ENCODE measurements at regions not wholly inside any gene's neighbourhood (a gene's known extent, or its start where the extent isn't known, plus 50 kb on each side); places are given as distances from the start of the nearest gene placed in this dataset.

DNA sequence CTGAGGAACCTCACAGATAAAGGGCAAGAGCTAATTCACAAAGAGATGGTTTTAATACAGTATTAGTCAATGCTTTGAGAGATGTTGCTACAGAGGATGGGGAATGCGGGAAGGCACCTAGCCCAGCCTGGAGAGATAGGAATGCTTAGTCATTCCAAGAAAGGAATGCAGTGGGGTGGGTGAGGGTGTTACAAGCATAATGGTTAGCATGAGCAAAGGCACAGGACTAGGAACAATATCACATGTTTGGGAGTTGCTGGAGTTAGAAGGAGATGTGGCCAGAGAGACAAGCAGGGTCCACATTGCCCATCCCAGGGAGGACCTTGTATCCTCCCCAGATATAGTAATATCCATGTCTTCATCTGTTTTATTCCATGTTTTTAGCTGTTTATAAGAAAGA is 107.0 kb upstream of the OGFRL1 start:
- Histone ChIP-seq H3K27ac (no peak overlapping the region), H3K4me3 (no peak overlapping the region), H3K9me3 (replicated peaks) (no peaks in the 10 kb centered on the region), H3K4me1 (no peaks in the 10 kb centered on the region), H3K27me3 (no peaks in the 10 kb centered on the region), H3K36me3 (no peaks in the 10 kb centered on the region)
- DNase-seq, result peak in 1 of 2 experiments; percentile 12

DNA sequence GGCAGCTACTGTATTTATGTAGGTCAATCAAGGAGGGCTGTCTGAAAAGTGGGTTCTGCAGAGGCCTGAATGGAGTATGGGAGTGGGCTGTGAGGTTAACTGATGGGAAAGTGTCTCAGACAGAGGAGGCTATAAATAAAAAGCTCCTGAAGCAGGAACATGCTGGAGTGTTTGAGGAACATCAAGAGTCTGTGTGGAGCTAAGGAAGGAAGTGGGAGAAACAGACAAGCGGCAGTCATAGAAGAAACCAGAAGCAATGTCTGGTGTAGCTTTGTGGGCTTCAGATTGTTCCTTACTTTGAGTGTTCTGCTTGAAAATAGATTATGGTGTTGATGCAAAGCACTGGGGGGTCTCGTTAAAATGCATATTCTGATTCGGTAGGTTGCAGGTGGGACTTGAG is 101.5 kb upstream of the OGFRL1 start:
- Histone ChIP-seq H3K9me3 (replicated peaks) (no peaks in the 10 kb centered on the region), H3K27ac (no peak overlapping the region), H3K27me3 (no peaks in the 10 kb centered on the region), H3K4me3 (no peak overlapping the region), H3K36me3 (no peaks in the 10 kb centered on the region), H3K4me1 (no peaks in the 10 kb centered on the region)
- no peak for DNase-seq

DNA sequence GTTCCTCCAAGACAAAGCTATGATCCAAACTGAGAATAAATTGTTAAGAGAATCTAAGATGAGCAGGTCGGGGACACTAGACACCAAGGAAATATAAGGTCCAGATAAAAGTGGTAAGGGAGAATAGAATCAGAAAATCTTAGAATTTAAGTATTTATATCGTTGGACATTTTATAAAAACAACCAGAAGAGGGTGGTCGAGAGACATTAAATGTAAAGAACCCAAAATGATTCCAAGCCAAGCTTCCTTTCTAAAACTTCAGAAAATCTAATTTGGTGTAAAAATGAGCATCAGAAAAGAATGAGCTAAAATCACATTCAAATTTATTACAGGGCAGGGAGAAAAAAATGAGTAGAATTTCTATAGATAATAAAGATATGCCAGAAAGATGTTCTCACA is 97.8 kb upstream of the OGFRL1 start:
- H3K4me1 ChIP-seq, result peaks cover 16% of the 10 kb centered on the region; the same call in 1 of the 2 replicates
- peak in 1 of 2 experiments; percentile 61 for DNase-seq
- no peaks in the 10 kb centered on the region for H3K27me3 ChIP-seq
- H3K9me3 ChIP-seq (replicated peaks), result no peaks in the 10 kb centered on the region
- no peak overlapping the region for H3K4me3 ChIP-seq
- H3K27ac ChIP-seq, result no peak overlapping the region
- no peaks in the 10 kb centered on the region for H3K36me3 ChIP-seq

DNA sequence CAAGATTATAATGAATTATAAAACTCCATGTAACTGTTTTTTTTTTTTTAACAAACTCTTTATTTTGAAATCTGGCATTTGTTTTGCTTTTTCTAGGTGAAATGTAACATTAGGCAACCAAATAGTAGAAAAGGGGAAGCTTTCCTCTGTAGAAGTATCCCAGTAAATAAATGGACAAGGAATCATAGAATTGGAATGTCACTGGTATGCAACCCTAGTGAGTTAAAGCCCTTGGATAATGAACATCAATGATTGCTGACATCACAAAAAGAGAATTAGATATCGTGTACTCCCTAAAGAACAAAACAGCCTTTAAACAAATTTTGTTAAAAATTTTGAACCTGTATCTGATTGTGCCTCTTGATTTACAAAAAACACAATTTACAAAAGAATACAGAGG is 93.9 kb upstream of the OGFRL1 start:
- no peaks in the 10 kb centered on the region for H3K36me3 ChIP-seq
- no peak overlapping the region for H3K4me3 ChIP-seq
- H3K27me3 ChIP-seq, result no peaks in the 10 kb centered on the region
- no peaks in the 10 kb centered on the region for H3K9me3 ChIP-seq (replicated peaks)
- no peak overlapping the region for H3K27ac ChIP-seq
- H3K4me1 ChIP-seq, result peaks cover 18% of the 10 kb centered on the region
- DNase-seq, result no peak

DNA sequence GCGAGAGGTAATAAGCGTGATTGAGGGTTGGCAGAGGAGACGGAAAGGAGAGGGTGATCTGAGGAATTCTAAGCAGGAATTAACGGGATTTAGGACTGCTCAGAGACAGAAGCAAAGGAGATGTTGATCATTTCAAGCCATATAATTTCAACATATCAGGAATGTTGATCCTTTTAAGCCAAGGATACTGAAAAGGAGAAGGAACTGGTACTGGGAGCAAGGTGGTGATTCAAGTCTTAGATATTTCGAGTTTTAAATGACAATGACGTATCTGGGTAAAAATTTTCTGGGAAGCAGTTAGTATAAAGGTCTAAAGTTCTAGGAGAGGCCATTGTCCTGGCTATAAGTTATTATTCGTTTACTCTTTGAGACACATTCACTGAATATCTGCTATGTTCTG is 91.3 kb upstream of the OGFRL1 start:
- H3K27ac ChIP-seq, result no peak overlapping the region
- H3K4me1 ChIP-seq, result peaks cover 18% of the 10 kb centered on the region
- H3K4me3 ChIP-seq, result no peak overlapping the region
- no peaks in the 10 kb centered on the region for H3K27me3 ChIP-seq
- no peaks in the 10 kb centered on the region for H3K9me3 ChIP-seq (replicated peaks)
- DNase-seq, result no peak
- no peaks in the 10 kb centered on the region for H3K36me3 ChIP-seq

DNA sequence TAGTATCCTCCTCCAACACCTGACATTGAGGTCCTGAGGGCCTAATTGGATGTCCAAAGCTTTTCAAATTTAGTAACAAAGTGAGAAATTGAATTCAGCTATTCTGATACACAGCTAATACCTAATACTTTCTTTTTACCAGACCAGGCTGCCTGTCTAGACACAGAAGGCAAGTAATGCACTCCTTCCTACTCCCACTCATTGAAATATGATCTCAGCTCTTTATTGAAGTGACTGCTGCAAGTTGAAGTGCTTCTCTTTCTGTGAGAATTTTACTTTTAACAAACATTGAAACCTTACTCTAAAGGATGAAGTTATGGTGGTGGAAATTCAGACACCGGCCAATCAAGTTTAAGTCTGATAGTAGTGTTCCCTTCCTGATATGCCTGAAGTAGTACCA is 90.8 kb upstream of the OGFRL1 start:
- Histone ChIP-seq H3K27me3 (no peaks in the 10 kb centered on the region), H3K9me3 (replicated peaks) (no peaks in the 10 kb centered on the region), H3K27ac (no peak overlapping the region), H3K4me3 (no peak overlapping the region), H3K4me1 (peaks cover 17% of the 10 kb centered on the region), H3K36me3 (no peaks in the 10 kb centered on the region)
- no peak for DNase-seq

DNA sequence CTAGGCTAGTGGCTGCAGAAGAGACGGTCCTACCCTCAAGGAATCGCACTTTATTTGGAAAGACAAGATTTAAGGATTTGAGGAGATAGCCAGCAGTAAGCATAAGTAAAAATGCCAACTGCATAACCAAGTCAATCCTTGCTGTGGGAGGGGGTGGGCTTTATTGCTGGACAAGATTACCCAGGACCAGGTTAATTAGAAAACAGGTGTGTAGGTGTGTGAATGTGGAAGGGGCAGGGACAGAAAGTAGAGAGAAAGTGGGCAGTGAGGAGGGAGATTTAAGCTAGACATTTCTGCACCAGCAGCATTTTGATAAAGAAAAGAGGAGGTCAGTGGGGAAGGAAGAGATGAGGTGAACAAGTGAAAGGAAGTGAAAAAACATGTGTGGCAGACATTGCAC is 89.7 kb upstream of the OGFRL1 start:
- Histone ChIP-seq H3K27me3 (no peaks in the 10 kb centered on the region), H3K4me1 (peaks cover 12% of the 10 kb centered on the region), H3K4me3 (no peak overlapping the region), H3K27ac (no peak overlapping the region), H3K9me3 (replicated peaks) (no peaks in the 10 kb centered on the region), H3K36me3 (no peaks in the 10 kb centered on the region)
- DNase-seq, result no peak

DNA sequence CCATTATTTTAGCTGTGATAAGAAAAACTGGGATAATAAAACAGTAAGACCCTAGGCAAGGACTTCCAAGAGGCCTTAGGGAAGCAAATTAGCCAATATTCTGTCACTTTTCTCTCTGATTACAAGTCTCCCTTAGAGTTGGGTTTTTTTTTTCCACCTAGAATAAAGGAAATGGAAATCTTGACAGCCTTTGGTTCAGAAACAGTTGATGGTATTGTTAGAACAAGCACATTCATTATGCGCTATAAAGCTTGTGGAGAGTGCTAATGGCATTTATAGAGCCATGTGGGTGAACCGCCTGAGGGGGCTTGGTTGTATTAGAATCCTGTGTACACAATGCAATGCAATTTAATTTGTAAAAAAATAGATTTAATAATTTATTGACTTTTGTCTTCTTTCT is 88.9 kb upstream of the OGFRL1 start:
- peaks cover 6% of the 10 kb centered on the region for H3K4me1 ChIP-seq
- H3K27me3 ChIP-seq, result no peaks in the 10 kb centered on the region
- no peaks in the 10 kb centered on the region for H3K36me3 ChIP-seq
- H3K9me3 ChIP-seq (replicated peaks), result no peaks in the 10 kb centered on the region
- H3K27ac ChIP-seq, result no peak overlapping the region
- no peak for DNase-seq
- H3K4me3 ChIP-seq, result no peak overlapping the region

DNA sequence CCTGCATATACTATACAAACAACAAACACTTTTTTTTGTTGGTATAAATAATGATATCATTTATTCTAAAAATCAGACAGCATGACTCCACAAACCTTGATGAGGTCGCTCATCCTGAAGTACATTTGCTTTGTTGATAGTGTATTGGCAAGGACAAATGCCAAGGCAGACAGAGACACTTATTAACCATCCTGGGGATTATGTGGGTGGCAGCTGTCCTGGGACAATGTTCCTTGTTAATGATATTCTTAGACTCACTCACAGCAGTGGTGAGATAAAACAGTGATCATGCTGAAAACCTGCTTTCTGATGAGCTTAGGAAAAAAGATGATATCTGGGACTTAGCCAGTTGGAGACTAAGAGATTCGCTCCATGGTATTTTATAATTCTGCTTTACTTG is 85.4 kb upstream of the OGFRL1 start:
- peak in 1 of 2 experiments; percentile 36 for DNase-seq
- Histone ChIP-seq H3K9me3 (replicated peaks) (no peaks in the 10 kb centered on the region), H3K4me3 (no peak overlapping the region), H3K36me3 (no peaks in the 10 kb centered on the region), H3K27ac (no peak overlapping the region), H3K4me1 (no peaks in the 10 kb centered on the region), H3K27me3 (no peaks in the 10 kb centered on the region)

DNA sequence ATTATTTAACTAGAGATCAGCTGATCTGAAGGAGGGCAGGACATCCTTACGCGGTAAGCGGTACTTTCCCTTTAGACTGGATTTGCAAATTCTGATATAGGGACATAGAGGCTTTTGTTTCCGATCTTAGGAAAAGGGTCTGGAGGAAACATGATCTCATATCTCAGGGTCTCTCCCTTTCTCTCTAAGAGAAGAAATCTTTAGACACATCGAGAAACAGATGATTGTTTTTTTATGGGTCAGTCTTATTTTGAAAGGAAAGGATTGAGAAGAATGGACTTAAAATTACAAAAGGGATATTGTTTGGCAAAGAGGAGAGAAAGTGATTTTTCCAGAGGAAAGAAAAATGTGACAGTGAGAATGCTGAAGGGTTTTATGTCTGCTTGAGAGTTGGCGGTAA is 83.9 kb upstream of the OGFRL1 start:
- no peaks in the 10 kb centered on the region for H3K36me3 ChIP-seq
- H3K27ac ChIP-seq, result no peak overlapping the region
- DNase-seq, result no peak
- H3K4me1 ChIP-seq, result no peaks in the 10 kb centered on the region
- H3K27me3 ChIP-seq, result no peaks in the 10 kb centered on the region
- no peaks in the 10 kb centered on the region for H3K9me3 ChIP-seq (replicated peaks)
- no peak overlapping the region for H3K4me3 ChIP-seq

DNA sequence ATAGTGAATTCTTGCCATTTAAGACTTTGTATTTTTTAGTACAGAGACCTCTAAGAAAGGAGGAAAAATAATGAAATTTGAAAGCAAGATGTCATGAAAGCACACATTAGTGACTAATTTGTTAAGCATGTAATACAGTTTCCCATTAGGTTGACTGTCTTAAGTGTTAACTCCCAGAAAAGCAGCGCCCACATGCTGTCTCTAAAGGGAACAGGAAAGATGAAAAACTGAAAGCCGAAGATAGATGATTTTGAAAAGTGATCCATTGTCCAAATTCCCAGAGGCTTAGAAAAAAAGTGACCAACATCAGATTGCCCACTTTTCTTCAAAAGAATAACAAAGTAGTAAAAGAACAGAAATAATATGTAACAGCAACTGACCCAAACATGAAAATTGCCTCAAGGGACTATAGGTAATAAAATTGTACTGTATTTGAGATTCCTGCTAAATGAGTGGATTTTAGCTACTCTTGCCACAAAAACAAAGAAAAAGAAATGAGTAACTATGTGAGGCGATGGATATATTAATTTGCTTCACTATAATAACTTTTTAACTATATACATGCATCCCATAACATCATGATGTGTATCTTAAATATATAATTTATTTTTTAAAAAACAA is 83.2 kb upstream of the OGFRL1 start:
- H3K27ac ChIP-seq, result no peak overlapping the region
- no peaks in the 10 kb centered on the region for H3K27me3 ChIP-seq
- DNase-seq, result no peak

DNA sequence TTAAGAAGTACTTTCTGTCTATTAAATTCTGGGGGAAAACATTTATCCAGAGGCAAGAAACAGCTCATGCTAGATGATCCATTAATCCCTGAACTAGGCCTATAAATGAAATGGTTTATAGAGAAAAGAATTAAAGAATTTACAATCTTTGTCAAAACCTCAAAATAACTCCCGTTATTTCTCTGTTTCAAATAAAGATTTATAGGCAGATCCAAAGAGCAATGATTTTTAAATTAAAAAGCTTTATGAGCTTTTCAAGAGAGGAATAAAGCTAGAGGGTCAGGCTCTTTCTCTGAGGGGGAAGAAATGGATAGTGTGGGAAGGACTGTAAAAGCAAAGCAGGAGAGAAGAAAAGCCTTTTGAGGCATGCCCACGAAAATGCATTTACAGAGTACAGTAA is 82.5 kb upstream of the OGFRL1 start:
- no peak overlapping the region for H3K4me3 ChIP-seq

More for the DNA sequence above, 83.2 kb upstream of the OGFRL1 start:
- Histone ChIP-seq H3K4me3 (no peak overlapping the region), H3K4me1 (no peaks in the 10 kb centered on the region), H3K9me3 (replicated peaks) (no peaks in the 10 kb centered on the region), H3K36me3 (no peaks in the 10 kb centered on the region)

DNA sequence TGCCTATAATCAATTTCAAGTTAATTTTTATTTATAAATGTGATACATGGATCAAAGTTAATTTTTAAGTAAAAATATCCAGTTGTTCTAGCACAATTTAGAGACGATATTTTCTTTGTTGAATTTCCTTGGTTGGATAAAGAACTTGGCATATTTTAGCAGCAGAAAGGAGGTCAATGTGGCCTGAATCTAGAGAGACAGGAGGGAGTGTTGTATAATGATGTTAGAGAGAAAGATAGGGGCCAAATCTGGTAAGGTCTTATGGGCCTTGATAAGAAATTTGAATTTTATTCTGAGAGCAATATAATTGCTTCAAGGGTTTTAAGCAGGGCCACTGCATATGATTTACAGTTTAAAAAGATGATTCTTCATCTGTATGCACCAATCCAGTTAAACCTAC is 79.4 kb upstream of the OGFRL1 start:
- no peak for DNase-seq
- Histone ChIP-seq H3K4me1 (no peaks in the 10 kb centered on the region), H3K27ac (no peak overlapping the region), H3K9me3 (replicated peaks) (no peaks in the 10 kb centered on the region), H3K36me3 (no peaks in the 10 kb centered on the region), H3K4me3 (no peak overlapping the region), H3K27me3 (no peaks in the 10 kb centered on the region)

More for the DNA sequence above, 82.5 kb upstream of the OGFRL1 start:
- Histone ChIP-seq H3K27me3 (no peaks in the 10 kb centered on the region), H3K4me1 (no peaks in the 10 kb centered on the region), H3K27ac (no peak overlapping the region), H3K9me3 (replicated peaks) (no peaks in the 10 kb centered on the region), H3K36me3 (no peaks in the 10 kb centered on the region)
- DNase-seq, result no peak

DNA sequence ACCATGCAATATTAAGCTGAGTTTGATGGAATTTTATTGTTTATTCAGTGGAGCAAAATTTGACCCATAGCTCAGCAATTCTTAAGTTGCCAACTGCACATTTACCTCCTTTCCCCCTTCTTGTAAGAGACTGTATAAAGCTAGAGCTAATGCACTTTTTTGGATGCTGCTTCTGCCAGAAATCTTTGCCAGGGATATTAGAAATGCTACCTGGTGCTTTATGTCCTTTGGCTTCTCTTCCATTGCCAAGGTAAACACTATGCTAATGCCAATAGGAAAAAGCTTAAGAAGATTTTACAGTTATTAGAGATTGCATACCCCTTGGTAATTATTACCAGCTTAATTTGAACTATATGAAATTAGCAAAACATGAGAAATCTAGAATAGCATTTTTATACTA is 79.0 kb upstream of the OGFRL1 start:
- H3K4me1 ChIP-seq, result no peaks in the 10 kb centered on the region
- no peaks in the 10 kb centered on the region for H3K27me3 ChIP-seq
- no peak overlapping the region for H3K4me3 ChIP-seq
- DNase-seq, result no peak
- no peaks in the 10 kb centered on the region for H3K36me3 ChIP-seq
- no peaks in the 10 kb centered on the region for H3K9me3 ChIP-seq (replicated peaks)
- no peak overlapping the region for H3K27ac ChIP-seq

DNA sequence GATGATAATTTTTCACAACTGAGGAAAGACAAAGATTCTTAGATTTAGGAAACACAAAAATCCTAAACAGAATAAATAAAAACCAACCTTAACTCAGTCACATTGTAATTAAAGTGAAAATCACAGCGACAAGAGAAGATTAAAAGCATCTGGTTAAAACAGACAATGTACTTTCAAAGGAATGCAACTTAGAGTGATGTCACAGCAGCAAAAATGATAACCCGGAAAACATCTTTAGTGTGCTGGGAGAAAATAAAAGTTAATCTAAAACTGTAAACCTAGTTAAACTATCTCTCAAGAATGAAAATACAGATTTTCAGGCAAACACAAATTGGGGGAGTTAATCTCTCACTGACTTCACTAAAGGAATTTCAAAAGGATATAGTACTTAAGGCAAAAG is 76.8 kb upstream of the OGFRL1 start:
- Histone ChIP-seq H3K27ac (no peak overlapping the region), H3K4me1 (no peaks in the 10 kb centered on the region), H3K9me3 (replicated peaks) (no peaks in the 10 kb centered on the region), H3K36me3 (no peaks in the 10 kb centered on the region), H3K4me3 (no peak overlapping the region), H3K27me3 (no peaks in the 10 kb centered on the region)
- DNase-seq, result no peak

DNA sequence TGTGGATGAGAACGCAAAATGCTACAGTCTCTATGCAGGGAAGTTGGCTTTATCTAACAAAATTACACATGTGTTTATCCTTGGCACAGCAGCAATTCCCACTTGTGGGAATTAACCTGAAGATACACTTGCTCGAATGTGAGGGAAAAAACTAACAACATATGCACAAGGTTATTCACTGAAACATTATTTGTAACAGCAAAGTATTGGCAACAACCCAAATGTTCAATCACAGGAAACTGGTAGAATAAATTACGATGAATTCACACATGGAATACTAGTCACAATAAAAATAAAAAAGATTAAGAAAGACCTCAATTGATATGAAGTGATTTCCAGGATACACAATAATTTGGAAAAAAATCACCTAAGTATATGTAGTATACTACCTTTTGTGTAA is 68.1 kb upstream of the OGFRL1 start:
- H3K4me3 ChIP-seq, result no peak overlapping the region
- H3K36me3 ChIP-seq, result no peaks in the 10 kb centered on the region
- H3K9me3 ChIP-seq (replicated peaks), result no peaks in the 10 kb centered on the region
- H3K4me1 ChIP-seq, result no peaks in the 10 kb centered on the region
- H3K27ac ChIP-seq, result no peak overlapping the region
- H3K27me3 ChIP-seq, result no peaks in the 10 kb centered on the region
- no peak for DNase-seq

Measured in SJCRH30 (cell line).